ENCODE measurements at regions not wholly inside any gene's neighbourhood (a gene's known extent, or its start where the extent isn't known, plus 50 kb on each side); places are given as distances from the start of the nearest gene placed in this dataset.

DNA sequence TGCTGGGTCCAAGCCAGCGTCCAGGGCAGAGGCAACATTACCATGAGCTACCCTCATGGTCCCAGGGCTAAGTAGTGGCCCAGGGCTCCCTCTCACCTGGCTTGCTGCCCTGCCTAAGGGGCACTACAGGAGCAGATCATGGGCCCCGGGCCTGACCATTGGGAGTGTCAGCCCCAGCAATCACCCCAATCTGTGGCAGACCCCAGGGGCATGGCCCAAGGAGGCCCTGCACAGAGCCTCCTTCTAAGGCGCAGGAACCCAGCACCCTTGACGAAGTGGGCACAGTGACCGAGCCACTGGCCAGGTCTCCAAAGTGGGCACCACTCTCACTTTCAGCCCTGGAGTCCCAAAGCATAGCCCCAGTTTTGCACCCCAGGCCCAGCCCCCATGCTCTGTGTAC is 667.1 kb downstream of the SH3BGRL start (continued):
- TF ChIP-seq, protein P1, sequence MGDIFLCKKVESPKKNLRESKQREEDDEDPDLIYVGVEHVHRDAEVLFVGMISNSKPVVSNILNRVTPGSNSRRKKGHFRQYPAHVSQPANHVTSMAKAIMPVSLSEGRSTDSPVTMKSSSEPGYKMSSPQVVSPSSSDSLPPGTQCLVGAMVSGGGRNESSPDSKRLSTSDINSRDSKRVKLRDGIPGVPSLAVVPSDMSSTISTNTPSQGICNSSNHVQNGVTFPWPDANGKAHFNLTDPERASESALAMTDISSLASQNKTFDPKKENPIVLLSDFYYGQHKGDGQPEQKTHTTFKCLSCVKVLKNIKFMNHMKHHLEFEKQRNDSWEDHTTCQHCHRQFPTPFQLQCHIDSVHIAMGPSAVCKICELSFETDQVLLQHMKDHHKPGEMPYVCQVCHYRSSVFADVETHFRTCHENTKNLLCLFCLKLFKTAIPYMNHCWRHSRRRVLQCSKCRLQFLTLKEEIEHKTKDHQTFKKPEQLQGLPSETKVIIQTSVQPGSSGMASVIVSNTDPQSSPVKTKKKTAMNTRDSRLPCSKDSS (IDR thresholded peaks at IDR 0.05; ENCODE audit: low read depth, partially characterized antibody), result no peak
- TF ChIP-seq TEAD1 (CRISPR knock-in tag; IDR thresholded peaks at IDR 0.05), result no peak
- TF ChIP-seq YBX1 (IDR thresholded peaks at IDR 0.05), result no peak

DNA sequence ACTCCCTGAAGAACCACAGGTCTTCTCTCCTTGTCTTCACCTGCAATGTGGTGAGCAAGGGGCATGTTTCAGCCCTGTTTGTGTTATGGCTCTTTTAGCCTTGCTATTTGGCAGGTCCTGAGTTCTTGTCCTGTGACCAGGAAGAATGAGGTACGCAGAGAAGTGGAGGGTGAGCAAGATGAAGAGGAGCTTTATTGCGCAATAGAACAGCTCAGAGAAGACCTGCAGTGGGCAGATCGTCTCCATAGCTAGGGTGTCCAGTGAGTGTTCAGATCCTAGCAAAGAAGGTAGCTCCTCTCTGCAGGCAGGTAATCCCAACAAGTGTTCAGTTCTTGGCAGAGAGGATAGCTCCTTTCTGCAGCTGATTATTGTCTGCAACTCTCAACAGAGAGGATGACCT is 672.9 kb downstream of the SH3BGRL start:
- WGBS (ENCODE audit: insufficient coverage, low coverage, missing lambda C conversion rate), result 0% methylated on average over 1 of the region's 3 CpGs
- H4K20me1 ChIP-seq (replicated peaks; ENCODE audit: control insufficient read depth, insufficient read depth, low read length), result no peaks in the 10 kb centered on the region
- H3K9ac ChIP-seq (ENCODE audit: insufficient read depth in 1 of 2, low read depth in 2 of 2, low read length in 2 of 2), result no peak overlapping the region
- TF ChIP-seq, protein P2, sequence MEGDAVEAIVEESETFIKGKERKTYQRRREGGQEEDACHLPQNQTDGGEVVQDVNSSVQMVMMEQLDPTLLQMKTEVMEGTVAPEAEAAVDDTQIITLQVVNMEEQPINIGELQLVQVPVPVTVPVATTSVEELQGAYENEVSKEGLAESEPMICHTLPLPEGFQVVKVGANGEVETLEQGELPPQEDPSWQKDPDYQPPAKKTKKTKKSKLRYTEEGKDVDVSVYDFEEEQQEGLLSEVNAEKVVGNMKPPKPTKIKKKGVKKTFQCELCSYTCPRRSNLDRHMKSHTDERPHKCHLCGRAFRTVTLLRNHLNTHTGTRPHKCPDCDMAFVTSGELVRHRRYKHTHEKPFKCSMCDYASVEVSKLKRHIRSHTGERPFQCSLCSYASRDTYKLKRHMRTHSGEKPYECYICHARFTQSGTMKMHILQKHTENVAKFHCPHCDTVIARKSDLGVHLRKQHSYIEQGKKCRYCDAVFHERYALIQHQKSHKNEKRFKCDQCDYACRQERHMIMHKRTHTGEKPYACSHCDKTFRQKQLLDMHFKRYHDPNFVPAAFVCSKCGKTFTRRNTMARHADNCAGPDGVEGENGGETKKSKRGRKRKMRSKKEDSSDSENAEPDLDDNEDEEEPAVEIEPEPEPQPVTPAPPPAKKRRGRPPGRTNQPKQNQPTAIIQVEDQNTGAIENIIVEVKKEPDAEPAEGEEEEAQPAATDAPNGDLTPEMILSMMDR (IDR thresholded peaks at IDR 0.05 in 2 of 3, conservative IDR thresholded peaks at IDR 0.05 in 1 of 3; ENCODE audit: insufficient read depth in 2 of 3, low read depth in 1 of 3, low read length in 3 of 3), result no peak
- peak; percentile 52 for TF ChIP-seq CEBPB (tag; IDR thresholded peaks at IDR 0.05)
- no peak for TF ChIP-seq CEBPG (CRISPR knock-in tag; IDR thresholded peaks at IDR 0.05)
- peak in 1 of 2 experiments; percentile 84; a peak in 2 of 4 replicates for TF ChIP-seq CEBPG (tag; conservative IDR thresholded peaks at IDR 0.05 in 1 of 2, IDR thresholded peaks at IDR 0.05 in 1 of 2)
- no peaks in the 10 kb centered on the region for H3K27me3 ChIP-seq (ENCODE audit: control insufficient read depth in 2 of 2, insufficient read depth in 2 of 2, low read length in 2 of 2)
- H3K9me3 ChIP-seq (replicated peaks; ENCODE audit: control insufficient read depth, insufficient read depth, low read depth, low read length), result no peaks in the 10 kb centered on the region
- no peaks in the 10 kb centered on the region for H3K79me2 ChIP-seq (ENCODE audit: control insufficient read depth, insufficient read depth, low read length)
- BruUV-seq (replicated peaks), result no TSS peak
- ATAC-seq, result no peak
- no peak overlapping the region for H3K4me3 ChIP-seq
- H3K36me3 ChIP-seq (ENCODE audit: control insufficient read depth, insufficient read depth, low read length), result no peaks in the 10 kb centered on the region
- DNase-seq (ENCODE audit: extremely low read depth in 1 of 4, low spot score in 3 of 4), result no peak
- H3K27ac ChIP-seq (ENCODE audit: extremely low read depth, low read depth, low read length), result no peak overlapping the region
- no peak for FAIRE-seq
- in situ Hi-C loops (cut with MboI), result no loop called here
- ChIA-PET POLR2A (no interaction called here), CTCF (ENCODE audit: low intra/inter-chr PET ratio) (no interaction called here)
- H3K9me1 ChIP-seq (ENCODE audit: control insufficient read depth, insufficient read depth, low read length), result no peaks in the 10 kb centered on the region
- no peak overlapping the region for H3K4me2 ChIP-seq (ENCODE audit: insufficient read depth, low read length)
- no peaks in the 10 kb centered on the region for H3K4me1 ChIP-seq (replicated peaks in 1 of 2; ENCODE audit: control insufficient read depth in 2 of 2, insufficient read depth in 2 of 2, low read length in 2 of 2)
- intact Hi-C loops (cut with micrococcal nuclease), result no loop called here
- H2AFZ ChIP-seq (ENCODE audit: low read depth, low read length), result no peak overlapping the region

Data from K562 (cell line).